ENCODE measurements at regions not wholly inside any gene's neighbourhood (a gene's known extent, or its start where the extent isn't known, plus 50 kb on each side); places are given as distances from the start of the nearest gene placed in this dataset.

GRCh38 chr4:184883024-184883423 is 57.3 kb upstream of the ACSL1 start:
- TF ChIP-seq, protein P1, sequence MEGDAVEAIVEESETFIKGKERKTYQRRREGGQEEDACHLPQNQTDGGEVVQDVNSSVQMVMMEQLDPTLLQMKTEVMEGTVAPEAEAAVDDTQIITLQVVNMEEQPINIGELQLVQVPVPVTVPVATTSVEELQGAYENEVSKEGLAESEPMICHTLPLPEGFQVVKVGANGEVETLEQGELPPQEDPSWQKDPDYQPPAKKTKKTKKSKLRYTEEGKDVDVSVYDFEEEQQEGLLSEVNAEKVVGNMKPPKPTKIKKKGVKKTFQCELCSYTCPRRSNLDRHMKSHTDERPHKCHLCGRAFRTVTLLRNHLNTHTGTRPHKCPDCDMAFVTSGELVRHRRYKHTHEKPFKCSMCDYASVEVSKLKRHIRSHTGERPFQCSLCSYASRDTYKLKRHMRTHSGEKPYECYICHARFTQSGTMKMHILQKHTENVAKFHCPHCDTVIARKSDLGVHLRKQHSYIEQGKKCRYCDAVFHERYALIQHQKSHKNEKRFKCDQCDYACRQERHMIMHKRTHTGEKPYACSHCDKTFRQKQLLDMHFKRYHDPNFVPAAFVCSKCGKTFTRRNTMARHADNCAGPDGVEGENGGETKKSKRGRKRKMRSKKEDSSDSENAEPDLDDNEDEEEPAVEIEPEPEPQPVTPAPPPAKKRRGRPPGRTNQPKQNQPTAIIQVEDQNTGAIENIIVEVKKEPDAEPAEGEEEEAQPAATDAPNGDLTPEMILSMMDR (IDR thresholded peaks at IDR 0.05 in 4 of 5, conservative IDR thresholded peaks at IDR 0.05 in 1 of 5), result no peak
- TF ChIP-seq POLR2A (IDR thresholded peaks at IDR 0.05), result no peak

Measured in gastrocnemius medialis (tissue), 4 donors.